Thyroid gland (tissue), 4 donors: ENCODE measurements at regions not wholly inside any gene's neighbourhood (a gene's known extent, or its start where the extent isn't known, plus 50 kb on each side); places are given as distances from the start of the nearest gene placed in this dataset.

Experiments used
- CTCF ChIP-seq, 6 experiments: fragments of 200-600 bp in 3 of 6; fragments of 450-650 bp in 3 of 6; sonication (generic) in 3 of 6; IDR thresholded peaks; one replicate each; pipeline ENCODE4 v1.5.1; 2016 to 2019; ENCODE audit warnings: antibody characterized with exemption in 6 of 6, mild to moderate bottlenecking in 2 of 6, inconsistent platforms in 1 of 6, moderate library complexity in 1 of 6
- POLR2A ChIP-seq, 2 donors: fragments of 450-650 bp; IDR thresholded peaks; one replicate each; pipeline ENCODE4 v1.6.1; 2017; ENCODE audit warnings: antibody characterized with exemption in 2 of 2, mild to moderate bottlenecking in 2 of 2, moderate library complexity in 1 of 2

- TF ChIP-seq POLR2A (IDR thresholded peaks at IDR 0.05) = no peak
- TF ChIP-seq CTCF (IDR thresholded peaks at IDR 0.05) = no peak
These were observed 60.1 kb upstream of the TFAP2D start for GRCh38 chr6:50653253-50653652.
